HL-60 (cell line): ENCODE measurements at regions not wholly inside any gene's neighbourhood (a gene's known extent, or its start where the extent isn't known, plus 50 kb on each side); places are given as distances from the start of the nearest gene placed in this dataset.
A peak's percentile ranks its signal among the peaks of the same experiment; 100 is the strongest.
"Not testable (repeated sequence)": the region's sequence is repeated elsewhere in the genome, so short reads cannot be mapped to it uniquely, and the experiment has no call there.

Experiments used
- DNase-seq, 2 experiments: peaks; one replicate each; pipeline ENCODE4 v3.0.0-alpha.2; 2010 to 2020; ENCODE audit warnings: low read depth in 1 of 2, low spot score in 1 of 2
- H3K27ac ChIP-seq: fragments of 250-450 bp; sonication (Bioruptor Pico); replicated peaks from 2 replicates; pipeline ENCODE4 v1.5.1; 2020; ENCODE audit warnings: mild to moderate bottlenecking, moderate library complexity
- H3K27me3 ChIP-seq: fragments of 250-450 bp; sonication (Bioruptor Pico); 2 replicates; pipeline ENCODE4 v1.5.1; 2021; ENCODE audit warnings: mild to moderate bottlenecking, moderate library complexity; ENCODE audit not compliant: insufficient read depth, poor library complexity, severe bottlenecking
- H3K4me3 ChIP-seq: replicated peaks from 2 replicates; pipeline ENCODE4 v1.5.1; 2011; ENCODE audit warnings: mild to moderate bottlenecking, control low read depth, low read length; ENCODE audit not compliant: insufficient read depth
- GABPA ChIP-seq: IDR thresholded peaks from 2 replicates; pipeline ENCODE4 v1.6.1; 2012; ENCODE audit warnings: low read depth
- POLR2AphosphoS5 ChIP-seq: IDR thresholded peaks from 2 replicates; pipeline ENCODE4 v1.6.1; 2012; ENCODE audit warnings: low read depth
- SPI1 ChIP-seq: IDR thresholded peaks from 2 replicates; pipeline ENCODE4 v1.6.1; 2012; ENCODE audit warnings: low read depth, mild to moderate bottlenecking, borderline replicate concordance
- TF ChIP-seq, protein P1 (sequence below): IDR thresholded peaks from 2 replicates; pipeline ENCODE4 v1.6.1; 2012; ENCODE audit warnings: low read depth; ENCODE audit not compliant: insufficient replicate concordance
- TF ChIP-seq, protein P2 (sequence below): IDR thresholded peaks from one replicate; pipeline ENCODE4 v1.5.1; 2011; ENCODE audit warnings: low read length, control low read depth, inconsistent platforms; ENCODE audit not compliant: insufficient read depth

DNA sequence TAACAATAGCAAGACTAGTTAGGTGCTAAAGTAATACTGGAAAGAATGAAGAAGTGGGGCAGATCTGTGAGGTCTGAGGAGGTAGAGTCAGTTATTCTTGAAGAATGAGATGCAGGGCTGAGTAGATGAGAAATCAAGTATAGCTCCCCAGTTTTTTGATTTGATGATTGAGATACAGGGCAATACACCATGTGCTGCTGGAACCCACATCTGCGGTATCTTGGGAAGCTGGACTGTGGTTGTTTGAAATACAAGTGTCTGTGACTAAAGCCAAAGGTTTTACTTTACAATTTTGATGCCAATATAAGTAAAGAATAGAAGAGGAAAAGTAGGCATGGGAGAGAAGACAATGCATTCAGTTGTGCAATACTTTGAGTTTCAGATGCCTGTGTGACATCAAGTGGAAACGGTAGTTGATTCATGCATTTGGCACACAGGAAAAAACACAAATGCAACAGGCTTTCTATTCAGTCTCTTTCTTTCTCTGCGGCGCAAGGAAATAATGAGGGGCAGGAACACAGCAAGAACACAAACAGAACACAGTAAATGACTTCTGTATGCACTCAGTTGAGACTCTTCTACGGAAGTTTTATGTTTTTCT, 190.2 kb upstream of the SLC38A2 start:
- Histone ChIP-seq H3K27ac (peak overlapping the region; percentile 25), H3K4me3 (no peak overlapping the region), H3K27me3 (no peaks in the 10 kb centered on the region)
- TF ChIP-seq SPI1 (no peak), GABPA (no peak), POLR2AphosphoS5 (no peak)
- TF ChIP-seq, protein P1, sequence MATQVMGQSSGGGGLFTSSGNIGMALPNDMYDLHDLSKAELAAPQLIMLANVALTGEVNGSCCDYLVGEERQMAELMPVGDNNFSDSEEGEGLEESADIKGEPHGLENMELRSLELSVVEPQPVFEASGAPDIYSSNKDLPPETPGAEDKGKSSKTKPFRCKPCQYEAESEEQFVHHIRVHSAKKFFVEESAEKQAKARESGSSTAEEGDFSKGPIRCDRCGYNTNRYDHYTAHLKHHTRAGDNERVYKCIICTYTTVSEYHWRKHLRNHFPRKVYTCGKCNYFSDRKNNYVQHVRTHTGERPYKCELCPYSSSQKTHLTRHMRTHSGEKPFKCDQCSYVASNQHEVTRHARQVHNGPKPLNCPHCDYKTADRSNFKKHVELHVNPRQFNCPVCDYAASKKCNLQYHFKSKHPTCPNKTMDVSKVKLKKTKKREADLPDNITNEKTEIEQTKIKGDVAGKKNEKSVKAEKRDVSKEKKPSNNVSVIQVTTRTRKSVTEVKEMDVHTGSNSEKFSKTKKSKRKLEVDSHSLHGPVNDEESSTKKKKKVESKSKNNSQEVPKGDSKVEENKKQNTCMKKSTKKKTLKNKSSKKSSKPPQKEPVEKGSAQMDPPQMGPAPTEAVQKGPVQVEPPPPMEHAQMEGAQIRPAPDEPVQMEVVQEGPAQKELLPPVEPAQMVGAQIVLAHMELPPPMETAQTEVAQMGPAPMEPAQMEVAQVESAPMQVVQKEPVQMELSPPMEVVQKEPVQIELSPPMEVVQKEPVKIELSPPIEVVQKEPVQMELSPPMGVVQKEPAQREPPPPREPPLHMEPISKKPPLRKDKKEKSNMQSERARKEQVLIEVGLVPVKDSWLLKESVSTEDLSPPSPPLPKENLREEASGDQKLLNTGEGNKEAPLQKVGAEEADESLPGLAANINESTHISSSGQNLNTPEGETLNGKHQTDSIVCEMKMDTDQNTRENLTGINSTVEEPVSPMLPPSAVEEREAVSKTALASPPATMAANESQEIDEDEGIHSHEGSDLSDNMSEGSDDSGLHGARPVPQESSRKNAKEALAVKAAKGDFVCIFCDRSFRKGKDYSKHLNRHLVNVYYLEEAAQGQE: no peak
- TF ChIP-seq, protein P2, sequence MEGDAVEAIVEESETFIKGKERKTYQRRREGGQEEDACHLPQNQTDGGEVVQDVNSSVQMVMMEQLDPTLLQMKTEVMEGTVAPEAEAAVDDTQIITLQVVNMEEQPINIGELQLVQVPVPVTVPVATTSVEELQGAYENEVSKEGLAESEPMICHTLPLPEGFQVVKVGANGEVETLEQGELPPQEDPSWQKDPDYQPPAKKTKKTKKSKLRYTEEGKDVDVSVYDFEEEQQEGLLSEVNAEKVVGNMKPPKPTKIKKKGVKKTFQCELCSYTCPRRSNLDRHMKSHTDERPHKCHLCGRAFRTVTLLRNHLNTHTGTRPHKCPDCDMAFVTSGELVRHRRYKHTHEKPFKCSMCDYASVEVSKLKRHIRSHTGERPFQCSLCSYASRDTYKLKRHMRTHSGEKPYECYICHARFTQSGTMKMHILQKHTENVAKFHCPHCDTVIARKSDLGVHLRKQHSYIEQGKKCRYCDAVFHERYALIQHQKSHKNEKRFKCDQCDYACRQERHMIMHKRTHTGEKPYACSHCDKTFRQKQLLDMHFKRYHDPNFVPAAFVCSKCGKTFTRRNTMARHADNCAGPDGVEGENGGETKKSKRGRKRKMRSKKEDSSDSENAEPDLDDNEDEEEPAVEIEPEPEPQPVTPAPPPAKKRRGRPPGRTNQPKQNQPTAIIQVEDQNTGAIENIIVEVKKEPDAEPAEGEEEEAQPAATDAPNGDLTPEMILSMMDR: no peak
- DNase-seq: peak; percentile 30 to 47

DNA sequence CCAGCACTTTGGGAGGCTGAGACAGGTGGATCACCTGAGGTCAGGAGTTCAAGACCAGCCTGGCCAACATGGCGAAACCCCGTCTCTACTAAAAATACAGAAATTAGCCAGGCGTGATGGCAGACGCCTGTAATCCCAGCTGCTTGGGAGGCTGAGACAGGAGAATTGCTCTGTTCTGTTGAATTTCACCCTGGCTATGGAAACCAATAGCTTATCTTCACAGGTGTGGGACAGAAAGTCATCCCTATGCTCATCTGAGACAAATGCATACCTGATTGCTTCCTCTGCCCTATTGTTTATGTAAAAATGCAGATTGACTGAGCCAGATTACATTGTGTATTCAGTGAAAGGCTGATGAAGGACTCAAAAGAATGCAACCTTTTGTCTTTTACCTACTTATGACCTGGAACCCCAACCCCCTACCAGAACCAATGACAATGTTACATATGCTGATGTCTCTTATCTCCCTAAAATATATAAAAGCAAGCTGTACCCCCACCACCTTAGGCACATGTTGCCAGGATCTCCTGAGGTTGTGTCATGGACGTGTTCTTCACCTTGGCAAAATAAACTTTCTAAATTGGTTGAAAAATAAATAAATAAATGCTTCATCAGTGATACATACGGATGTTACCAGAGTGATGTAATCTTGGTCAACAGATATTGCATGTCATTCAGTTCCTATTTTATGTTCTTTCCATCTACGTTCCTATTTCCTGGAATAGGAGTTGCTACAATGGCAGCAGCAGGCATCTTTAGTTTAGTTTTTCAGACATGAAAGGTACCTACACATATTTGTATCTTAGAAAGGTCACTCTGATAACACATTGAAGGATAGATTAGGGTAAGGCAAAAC, 189.4 kb upstream of the SLC38A2 start:
- H3K27me3 ChIP-seq, H3K4me3 ChIP-seq, DNase-seq: not testable (repeated sequence)
- peak overlapping the region; percentile 25 for H3K27ac ChIP-seq
- TF ChIP-seq SPI1: peak; percentile 56; the same call in 1 of the 2 replicates

DNA sequence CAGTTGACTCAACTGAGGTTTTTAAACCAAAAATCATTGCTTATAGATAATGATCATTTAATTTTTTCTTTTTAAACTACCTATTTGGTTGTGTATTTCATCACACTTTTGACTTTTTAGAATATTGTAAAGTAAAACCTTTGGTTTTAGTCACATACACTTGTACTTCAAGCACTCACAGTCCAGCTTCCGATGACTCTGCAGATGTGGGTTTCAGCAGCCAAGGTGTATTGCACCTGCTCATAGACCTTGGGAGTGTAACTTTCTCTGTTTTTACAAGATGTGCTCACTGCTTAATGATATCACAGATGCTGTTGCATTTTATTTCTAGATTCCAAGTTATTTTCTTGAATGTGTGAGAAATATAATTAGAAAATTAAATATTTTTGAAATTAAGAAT, 188.3 kb upstream of the SLC38A2 start:
- Histone ChIP-seq H3K27me3 (no peaks in the 10 kb centered on the region), H3K27ac (no peak overlapping the region), H3K4me3 (no peak overlapping the region)
- no peak for DNase-seq
- TF ChIP-seq POLR2AphosphoS5 (no peak), SPI1 (no peak), GABPA (no peak)
- TF ChIP-seq, protein P1: no peak
- TF ChIP-seq, protein P2: no peak

DNA sequence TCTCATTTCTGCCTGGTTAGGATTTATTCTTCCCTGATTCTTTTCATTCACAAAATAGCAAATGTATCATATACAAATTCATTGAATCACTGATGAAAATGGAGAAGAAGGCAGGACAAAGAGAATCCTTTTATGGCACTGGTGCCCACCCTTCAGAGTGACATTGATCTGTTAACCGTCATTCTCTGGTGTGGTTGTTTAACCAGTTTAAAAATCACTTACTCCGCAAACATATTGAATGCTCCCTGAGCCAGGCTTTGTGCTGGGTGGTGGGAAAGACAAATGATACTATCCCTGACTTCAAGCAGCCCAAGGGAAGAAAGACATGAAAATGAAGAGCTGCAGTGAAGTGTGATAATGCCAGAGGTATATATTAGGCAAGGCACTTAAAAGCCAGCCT, 187.5 kb upstream of the SLC38A2 start:
- no peak for TF ChIP-seq GABPA
- TF ChIP-seq POLR2AphosphoS5: no peak
- TF ChIP-seq SPI1: no peak
- TF ChIP-seq, protein P1: no peak
- H3K27ac ChIP-seq: no peak overlapping the region
- no peaks in the 10 kb centered on the region for H3K27me3 ChIP-seq
- DNase-seq: no peak
- no peak overlapping the region for H3K4me3 ChIP-seq
